ENCODE measurements at regions not wholly inside any gene's neighbourhood (a gene's known extent, or its start where the extent isn't known, plus 50 kb on each side); places are given as distances from the start of the nearest gene placed in this dataset.

DNA sequence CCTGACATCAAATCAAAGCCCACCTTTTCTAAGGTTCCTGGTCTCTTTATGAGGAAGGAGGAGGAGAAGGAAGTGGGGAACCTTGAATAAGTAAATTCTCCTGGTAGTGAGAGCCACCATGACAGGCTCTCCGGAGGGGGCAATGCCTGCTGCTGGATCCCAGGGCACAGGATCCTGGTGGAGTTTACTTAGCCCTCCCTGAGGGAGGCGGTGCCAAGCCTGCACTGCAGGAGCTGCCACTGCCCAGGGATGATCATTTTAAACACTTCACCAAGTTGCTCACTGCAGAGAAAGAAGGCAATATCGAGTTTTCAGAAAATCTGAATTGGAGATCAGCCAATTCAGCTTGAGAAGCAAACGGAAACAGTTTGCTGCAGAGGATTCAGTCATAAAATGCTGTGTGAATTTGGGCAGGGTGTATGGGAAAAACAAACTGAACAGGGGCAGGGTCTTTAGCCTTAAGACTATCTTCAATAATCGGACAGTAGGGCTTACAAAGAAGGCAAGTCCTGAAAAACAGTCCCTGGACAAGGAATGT lies 200.7 kb downstream of the RAD51AP2 start:
- H4K20me1 ChIP-seq, result no peaks in the 10 kb centered on the region
- TF ChIP-seq Cebpa-rat (IDR thresholded peaks at IDR 0.05), result no peak
- H3K4me1 ChIP-seq, result no peaks in the 10 kb centered on the region
- H3K27me3 ChIP-seq, result no peaks in the 10 kb centered on the region
- H3K27ac ChIP-seq, result no peak overlapping the region
- H3K9ac ChIP-seq, result no peak overlapping the region
- H3K9me3 ChIP-seq (replicated peaks in 1 of 11), result no peaks in the 10 kb centered on the region
- H3K4me2 ChIP-seq, result no peak overlapping the region
- H3K36me3 ChIP-seq, result no peaks in the 10 kb centered on the region
- H3K4me3 ChIP-seq, result no peak overlapping the region

GRCh38 chr2:17313261-17313660 lies 205.0 kb downstream of the RAD51AP2 start:
- H3K9me3 ChIP-seq (replicated peaks in 1 of 11), result no peaks in the 10 kb centered on the region
- no peaks in the 10 kb centered on the region for H3K27me3 ChIP-seq
- H4K20me1 ChIP-seq, result no peaks in the 10 kb centered on the region
- H3K4me1 ChIP-seq, result peaks cover 0 to 18% (median 5%) of the 10 kb centered on the region in 10 experiments; a peak in 5 of 20 replicates
- no peak overlapping the region for H3K4me2 ChIP-seq
- H3K4me3 ChIP-seq, result no peak overlapping the region
- no peaks in the 10 kb centered on the region for H3K36me3 ChIP-seq
- TF ChIP-seq Cebpa-rat (IDR thresholded peaks at IDR 0.05), result no peak
- no peak overlapping the region for H3K27ac ChIP-seq
- no peak overlapping the region for H3K9ac ChIP-seq

DNA sequence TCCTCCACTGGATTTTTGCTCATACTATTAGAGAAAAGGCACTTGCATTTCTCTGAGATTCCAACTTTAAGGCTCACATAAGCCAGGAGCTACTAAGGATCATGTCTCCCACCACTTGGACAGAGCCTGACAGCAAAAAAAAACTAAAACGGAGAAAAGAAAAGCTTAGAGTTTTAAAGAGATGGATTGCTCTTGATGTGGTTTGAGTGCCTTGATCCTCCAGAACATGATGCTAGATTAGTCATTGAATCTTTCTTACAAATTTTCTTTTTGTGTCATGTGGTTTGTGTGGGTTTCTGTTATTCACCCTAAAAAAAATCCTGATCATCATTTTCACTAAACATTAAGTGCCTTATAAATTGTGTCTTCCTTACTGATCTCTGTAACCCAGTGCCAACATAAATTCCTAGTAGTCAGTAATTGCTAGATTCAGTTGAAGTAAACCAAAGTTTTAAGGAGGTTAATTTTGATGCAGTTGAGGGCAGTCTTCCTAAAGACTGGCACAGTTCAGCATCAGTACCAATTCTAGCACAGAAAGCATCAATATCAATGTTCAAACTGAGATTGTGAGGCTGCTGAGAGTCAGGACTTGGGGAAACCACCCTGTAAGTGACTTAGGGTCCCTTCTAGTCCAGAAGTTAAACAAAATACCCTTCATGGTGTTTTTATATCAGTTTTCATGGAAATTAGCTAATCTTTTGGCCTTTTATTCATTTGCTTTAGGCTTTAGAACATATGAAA lies 206.3 kb downstream of the RAD51AP2 start:
- no peak for TF ChIP-seq Cebpa-rat (IDR thresholded peaks at IDR 0.05)
- Histone ChIP-seq H3K27me3 (no peaks in the 10 kb centered on the region), H3K4me2 (no peak overlapping the region), H3K9me3 (replicated peaks in 1 of 11) (no peaks in the 10 kb centered on the region), H3K9ac (no peak overlapping the region), H3K36me3 (no peaks in the 10 kb centered on the region), H3K4me1 (peaks cover 0 to 18% (median 5%) of the 10 kb centered on the region in 10 experiments; a peak in 5 of 20 replicates), H3K4me3 (no peak overlapping the region), H3K27ac (no peak overlapping the region), H4K20me1 (no peaks in the 10 kb centered on the region)

- peaks cover 0 to 18% (median 5%) of the 10 kb centered on the region in 10 experiments; a peak in 5 of 20 replicates for H3K4me1 ChIP-seq
- H3K27me3 ChIP-seq, result no peaks in the 10 kb centered on the region
- no peaks in the 10 kb centered on the region for H3K9me3 ChIP-seq (replicated peaks in 1 of 11)
- H3K27ac ChIP-seq, result no peak overlapping the region
- H3K4me2 ChIP-seq, result no peak overlapping the region
- H3K36me3 ChIP-seq, result no peaks in the 10 kb centered on the region
- TF ChIP-seq Cebpa-rat (IDR thresholded peaks at IDR 0.05), result no peak
- H3K9ac ChIP-seq, result no peak overlapping the region
- no peaks in the 10 kb centered on the region for H4K20me1 ChIP-seq
- no peak overlapping the region for H3K4me3 ChIP-seq
Measured at GRCh38 chr2:17311106-17311619, 207.1 kb downstream of the RAD51AP2 start.

- Histone ChIP-seq H3K27ac (no peak overlapping the region), H3K9ac (no peak overlapping the region), H3K4me2 (peak overlapping the region in 1 of 11 experiments; percentile 41; a peak in 1 of 22 replicates), H3K36me3 (no peaks in the 10 kb centered on the region), H3K9me3 (replicated peaks in 1 of 11) (no peaks in the 10 kb centered on the region), H3K4me1 (peaks cover 0 to 18% (median 5%) of the 10 kb centered on the region in 10 experiments; a peak in 5 of 20 replicates), H3K4me3 (no peak overlapping the region), H4K20me1 (no peaks in the 10 kb centered on the region), H3K27me3 (no peaks in the 10 kb centered on the region)
- TF ChIP-seq Cebpa-rat (IDR thresholded peaks at IDR 0.05), result no peak
Measured at GRCh38 chr2:17309741-17310339, 208.4 kb downstream of the RAD51AP2 start.

GRCh38 chr2:17309181-17309580 lies 209.1 kb downstream of the RAD51AP2 start:
- no peak for TF ChIP-seq Cebpa-rat (IDR thresholded peaks at IDR 0.05)
- H3K27ac ChIP-seq, result peak overlapping the region in 1 of 11 experiments; percentile 18; a peak in 2 of 22 replicates
- no peaks in the 10 kb centered on the region for H3K36me3 ChIP-seq

GRCh38 chr2:17306706-17307105 lies 211.5 kb downstream of the RAD51AP2 start:
- Histone ChIP-seq H3K36me3 (no peaks in the 10 kb centered on the region), H4K20me1 (no peaks in the 10 kb centered on the region), H3K27ac (no peak overlapping the region), H3K9me3 (replicated peaks in 1 of 11) (no peaks in the 10 kb centered on the region), H3K4me1 (peaks cover 0 to 15% (median 5%) of the 10 kb centered on the region in 10 experiments; a peak in 5 of 20 replicates), H3K9ac (no peak overlapping the region), H3K4me3 (no peak overlapping the region), H3K4me2 (no peak overlapping the region), H3K27me3 (no peaks in the 10 kb centered on the region)
- no peak for TF ChIP-seq Cebpa-rat (IDR thresholded peaks at IDR 0.05)

More at GRCh38 chr2:17309181-17309580, 209.1 kb downstream of the RAD51AP2 start:
- Histone ChIP-seq H3K9me3 (replicated peaks in 1 of 11) (no peaks in the 10 kb centered on the region), H3K9ac (no peak overlapping the region), H3K4me3 (no peak overlapping the region), H3K27me3 (no peaks in the 10 kb centered on the region), H4K20me1 (no peaks in the 10 kb centered on the region), H3K4me2 (peak overlapping the region in 2 of 11 experiments; percentile 30 to 41; a peak in 2 of 22 replicates), H3K4me1 (peaks cover 0 to 18% (median 5%) of the 10 kb centered on the region in 10 experiments; a peak in 5 of 20 replicates)

DNA sequence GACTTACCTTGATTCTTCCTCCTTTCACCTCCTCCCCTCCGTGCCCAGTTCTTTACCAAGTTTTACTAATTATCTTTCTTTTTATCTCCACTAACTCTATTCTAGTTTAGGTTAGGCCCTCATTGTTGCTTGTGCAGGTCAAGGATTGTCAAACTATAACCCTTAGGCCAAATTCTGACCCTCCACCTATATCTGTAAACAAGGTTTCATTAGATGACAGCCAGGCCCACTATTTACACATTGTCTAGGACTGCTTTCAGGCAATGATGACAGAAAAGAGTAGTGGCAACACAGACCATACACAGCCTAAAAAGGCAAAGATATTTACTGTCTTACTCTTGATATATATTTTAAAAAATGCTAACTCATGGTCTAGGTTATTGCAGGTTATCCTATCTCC lies 212.0 kb downstream of the RAD51AP2 start:
- Histone ChIP-seq H4K20me1 (no peaks in the 10 kb centered on the region), H3K4me2 (no peak overlapping the region), H3K9me3 (replicated peaks in 1 of 11) (no peaks in the 10 kb centered on the region), H3K4me1 (peaks cover 0 to 13% (median 5%) of the 10 kb centered on the region in 10 experiments; a peak in 5 of 20 replicates), H3K27me3 (no peaks in the 10 kb centered on the region), H3K27ac (no peak overlapping the region), H3K4me3 (no peak overlapping the region), H3K36me3 (no peaks in the 10 kb centered on the region), H3K9ac (no peak overlapping the region)
- TF ChIP-seq Cebpa-rat (IDR thresholded peaks at IDR 0.05), result no peak

- H4K20me1 ChIP-seq, result no peaks in the 10 kb centered on the region
- no peak overlapping the region for H3K9ac ChIP-seq
- H3K36me3 ChIP-seq, result no peaks in the 10 kb centered on the region
- no peaks in the 10 kb centered on the region for H3K9me3 ChIP-seq (replicated peaks in 1 of 11)
- peaks cover 0 to 2% (median 0%) of the 10 kb centered on the region in 10 experiments; a peak in 1 of 20 replicates for H3K4me1 ChIP-seq
- no peak overlapping the region for H3K4me3 ChIP-seq
- no peak overlapping the region for H3K4me2 ChIP-seq
- H3K27ac ChIP-seq, result no peak overlapping the region
- no peak for TF ChIP-seq Cebpa-rat (IDR thresholded peaks at IDR 0.05)
- no peaks in the 10 kb centered on the region for H3K27me3 ChIP-seq
Measured at GRCh38 chr2:17303521-17303920, 214.7 kb downstream of the RAD51AP2 start.

Measured in BLaER1 treated with 17β-estradiol and CSF1 and Interleukin-3, amounts not matched to agents 10 nM and 100 nM (cell line).